ENCODE measurements at regions not wholly inside any gene's neighbourhood (a gene's known extent, or its start where the extent isn't known, plus 50 kb on each side); places are given as distances from the start of the nearest gene placed in this dataset.

DNA sequence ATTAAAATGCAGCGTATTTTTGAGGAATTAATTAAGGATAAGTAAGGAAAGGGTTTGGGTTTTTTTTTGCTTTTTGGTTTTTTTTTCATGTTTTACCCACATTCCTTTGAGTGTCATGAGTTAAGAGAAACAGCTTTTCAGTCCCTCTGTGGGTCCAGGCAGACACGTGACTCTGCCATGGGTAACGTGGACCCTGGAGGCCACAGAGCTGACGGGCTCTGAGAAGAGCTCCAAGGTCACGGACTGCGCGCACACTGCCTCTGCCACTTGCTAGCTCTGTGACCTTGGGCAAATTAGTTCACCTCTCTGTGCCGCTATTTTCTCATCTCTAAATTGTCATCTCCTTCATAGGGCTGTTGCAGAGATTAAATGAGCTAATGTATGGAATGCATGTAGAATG, 588.2 kb upstream of the CDH11 start:
- TF ChIP-seq RAD21 (IDR thresholded peaks at IDR 0.05; ENCODE audit: low read depth), result no peak
- TF ChIP-seq, protein P1, sequence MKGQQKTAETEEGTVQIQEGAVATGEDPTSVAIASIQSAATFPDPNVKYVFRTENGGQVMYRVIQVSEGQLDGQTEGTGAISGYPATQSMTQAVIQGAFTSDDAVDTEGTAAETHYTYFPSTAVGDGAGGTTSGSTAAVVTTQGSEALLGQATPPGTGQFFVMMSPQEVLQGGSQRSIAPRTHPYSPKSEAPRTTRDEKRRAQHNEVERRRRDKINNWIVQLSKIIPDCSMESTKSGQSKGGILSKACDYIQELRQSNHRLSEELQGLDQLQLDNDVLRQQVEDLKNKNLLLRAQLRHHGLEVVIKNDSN (IDR thresholded peaks at IDR 0.05), result no peak
- no peak for TF ChIP-seq NFIC (IDR thresholded peaks at IDR 0.05)
- TF ChIP-seq EGR1 (IDR thresholded peaks at IDR 0.05), result no peak

Measured in Ishikawa (cell line).